ENCODE measurements at regions not wholly inside any gene's neighbourhood (a gene's known extent, or its start where the extent isn't known, plus 50 kb on each side); places are given as distances from the start of the nearest gene placed in this dataset.

GRCh38 chr5:166713295-166713694, 1578.2 kb upstream of the WWC1 start:
- H3K36me3 ChIP-seq (ENCODE audit: insufficient read depth, low read length), result no peaks in the 10 kb centered on the region
- no peak overlapping the region for H3K27ac ChIP-seq (ENCODE audit: low read depth, low read length)
- no peaks in the 10 kb centered on the region for H4K20me1 ChIP-seq (ENCODE audit: insufficient read depth, low read length)
- H3K4me1 ChIP-seq (ENCODE audit: insufficient read depth, low read length), result no peaks in the 10 kb centered on the region
- no peak overlapping the region for H2AFZ ChIP-seq (ENCODE audit: low read length)
- TF ChIP-seq CTCF (IDR thresholded peaks at IDR 0.05; ENCODE audit: extremely low read depth, low read depth, low read length), result no peak
- H3K27me3 ChIP-seq (ENCODE audit: insufficient read depth, low read length), result no peaks in the 10 kb centered on the region
- no peak overlapping the region for H3K4me2 ChIP-seq (ENCODE audit: insufficient read depth, low read length)
- no peak overlapping the region for H3K4me3 ChIP-seq (ENCODE audit: insufficient read depth, low read length)
- no peaks in the 10 kb centered on the region for H3K79me2 ChIP-seq (ENCODE audit: insufficient read depth, low read length)
- DNase-seq (ENCODE audit: insufficient read length, low spot score, missing footprints), result peak; percentile 6
- no peaks in the 10 kb centered on the region for H3K9me3 ChIP-seq (ENCODE audit: low read depth, low read length)

- no peaks in the 10 kb centered on the region for H4K20me1 ChIP-seq (ENCODE audit: insufficient read depth, low read length)
- no peak overlapping the region for H3K4me2 ChIP-seq (ENCODE audit: insufficient read depth, low read length)
- no peaks in the 10 kb centered on the region for H3K79me2 ChIP-seq (ENCODE audit: insufficient read depth, low read length)
- H2AFZ ChIP-seq (ENCODE audit: low read length), result no peak overlapping the region
- no peak for TF ChIP-seq CTCF (IDR thresholded peaks at IDR 0.05; ENCODE audit: extremely low read depth, low read depth, low read length)
- H3K4me3 ChIP-seq (ENCODE audit: insufficient read depth, low read length), result no peak overlapping the region
- H3K9me3 ChIP-seq (ENCODE audit: low read depth, low read length), result no peaks in the 10 kb centered on the region
- no peaks in the 10 kb centered on the region for H3K27me3 ChIP-seq (ENCODE audit: insufficient read depth, low read length)
- H3K36me3 ChIP-seq (ENCODE audit: insufficient read depth, low read length), result no peaks in the 10 kb centered on the region
- H3K27ac ChIP-seq (ENCODE audit: low read depth, low read length), result no peak overlapping the region
- DNase-seq (ENCODE audit: insufficient read length, low spot score, missing footprints), result no peak
- H3K4me1 ChIP-seq (ENCODE audit: insufficient read depth, low read length), result no peaks in the 10 kb centered on the region
Measured at GRCh38 chr5:166716856-166717492, 1574.5 kb upstream of the WWC1 start.

DNA sequence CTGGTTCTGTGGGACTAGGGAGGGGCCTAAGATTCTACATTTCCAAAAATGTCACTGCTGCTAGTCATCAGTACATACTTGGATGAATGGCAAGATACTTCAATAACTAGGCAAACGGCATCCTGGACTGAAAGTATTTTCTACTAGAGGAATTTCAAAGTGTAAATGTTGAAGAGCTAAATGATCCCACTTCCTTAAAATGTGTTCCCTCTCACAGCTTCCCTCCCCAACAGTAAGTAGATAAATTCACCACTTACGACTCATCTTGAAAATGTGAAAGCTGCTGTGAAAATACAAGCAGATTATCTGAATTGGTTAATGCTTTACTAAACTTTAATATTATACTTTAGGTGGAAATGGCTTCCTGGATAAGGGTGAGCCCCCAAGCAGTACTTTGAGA, 1571.5 kb upstream of the WWC1 start:
- no peaks in the 10 kb centered on the region for H4K20me1 ChIP-seq (ENCODE audit: insufficient read depth, low read length)
- no peak overlapping the region for H3K4me3 ChIP-seq (ENCODE audit: insufficient read depth, low read length)
- no peak for DNase-seq (ENCODE audit: insufficient read length, low spot score, missing footprints)
- no peak overlapping the region for H2AFZ ChIP-seq (ENCODE audit: low read length)
- H3K4me1 ChIP-seq (ENCODE audit: insufficient read depth, low read length), result no peaks in the 10 kb centered on the region
- H3K79me2 ChIP-seq (ENCODE audit: insufficient read depth, low read length), result no peaks in the 10 kb centered on the region
- no peaks in the 10 kb centered on the region for H3K27me3 ChIP-seq (ENCODE audit: insufficient read depth, low read length)
- H3K27ac ChIP-seq (ENCODE audit: low read depth, low read length), result no peak overlapping the region
- H3K9me3 ChIP-seq (ENCODE audit: low read depth, low read length), result no peaks in the 10 kb centered on the region
- TF ChIP-seq CTCF (IDR thresholded peaks at IDR 0.05; ENCODE audit: extremely low read depth, low read depth, low read length), result no peak
- no peaks in the 10 kb centered on the region for H3K36me3 ChIP-seq (ENCODE audit: insufficient read depth, low read length)
- H3K4me2 ChIP-seq (ENCODE audit: insufficient read depth, low read length), result no peak overlapping the region

DNA sequence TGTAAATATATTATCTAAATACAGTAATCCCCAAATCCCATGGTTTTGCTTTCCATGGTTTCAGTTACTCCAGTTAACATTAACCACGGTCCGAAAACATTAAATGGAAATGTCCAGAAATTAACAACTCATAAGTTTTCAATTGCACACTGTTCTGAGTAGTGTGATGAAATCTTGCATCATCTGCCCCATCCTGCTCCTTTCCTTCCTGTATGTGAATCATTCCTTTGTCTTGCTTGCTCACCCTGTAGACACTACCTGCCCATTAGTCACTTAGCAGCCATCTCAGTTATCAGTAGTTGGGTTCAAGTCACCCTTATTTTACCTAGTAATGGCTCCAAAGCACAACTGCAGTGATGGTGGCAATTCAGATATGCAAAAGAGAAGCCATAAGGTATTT, 1568.5 kb upstream of the WWC1 start:
- H2AFZ ChIP-seq (ENCODE audit: low read length), result no peak overlapping the region
- H4K20me1 ChIP-seq (ENCODE audit: insufficient read depth, low read length), result no peaks in the 10 kb centered on the region
- no peak overlapping the region for H3K4me3 ChIP-seq (ENCODE audit: insufficient read depth, low read length)
- no peaks in the 10 kb centered on the region for H3K9me3 ChIP-seq (ENCODE audit: low read depth, low read length)
- H3K36me3 ChIP-seq (ENCODE audit: insufficient read depth, low read length), result no peaks in the 10 kb centered on the region
- no peak for TF ChIP-seq CTCF (IDR thresholded peaks at IDR 0.05; ENCODE audit: extremely low read depth, low read depth, low read length)
- no peaks in the 10 kb centered on the region for H3K79me2 ChIP-seq (ENCODE audit: insufficient read depth, low read length)
- no peak overlapping the region for H3K27ac ChIP-seq (ENCODE audit: low read depth, low read length)
- no peaks in the 10 kb centered on the region for H3K4me1 ChIP-seq (ENCODE audit: insufficient read depth, low read length)
- no peaks in the 10 kb centered on the region for H3K27me3 ChIP-seq (ENCODE audit: insufficient read depth, low read length)
- no peak for DNase-seq (ENCODE audit: insufficient read length, low spot score, missing footprints)
- no peak overlapping the region for H3K4me2 ChIP-seq (ENCODE audit: insufficient read depth, low read length)
